GM21528 (cell line): ENCODE measurements at regions not wholly inside any gene's neighbourhood (a gene's known extent, or its start where the extent isn't known, plus 50 kb on each side); places are given as distances from the start of the nearest gene placed in this dataset.
"Not testable (repeated sequence)": the region's sequence is repeated elsewhere in the genome, so short reads cannot be mapped to it uniquely, and the experiment has no call there.

Experiments
- ATAC-seq: cut with Tn5 transposase; IDR thresholded peaks from one replicate; pipeline ENCODE4 v1.9.1; 2021; ENCODE audit warnings: mild to moderate bottlenecking, moderate library complexity; ENCODE audit not compliant: unreplicated experiment, low FRiP score

DNA sequence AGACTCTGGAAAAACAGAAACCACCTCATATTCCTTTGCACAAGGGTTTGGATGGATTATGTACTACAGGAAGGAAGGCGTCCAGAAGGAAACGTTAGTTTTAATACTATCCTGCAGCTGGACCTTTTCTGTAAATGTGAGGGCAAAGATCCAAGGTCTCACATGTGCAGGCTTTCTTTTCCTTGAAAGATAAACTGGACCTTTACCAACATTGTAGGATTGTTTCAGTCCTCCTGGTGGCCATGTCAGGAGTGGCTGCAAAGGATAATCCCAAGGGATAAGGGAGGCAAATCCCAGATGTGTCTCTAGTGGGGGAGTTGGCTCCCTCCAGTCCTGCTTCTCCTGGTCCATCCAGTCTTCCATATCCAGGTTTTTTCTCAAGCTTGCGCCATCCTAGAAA, 397.5 kb downstream of the HTR1A start:
- no peak for ATAC-seq

DNA sequence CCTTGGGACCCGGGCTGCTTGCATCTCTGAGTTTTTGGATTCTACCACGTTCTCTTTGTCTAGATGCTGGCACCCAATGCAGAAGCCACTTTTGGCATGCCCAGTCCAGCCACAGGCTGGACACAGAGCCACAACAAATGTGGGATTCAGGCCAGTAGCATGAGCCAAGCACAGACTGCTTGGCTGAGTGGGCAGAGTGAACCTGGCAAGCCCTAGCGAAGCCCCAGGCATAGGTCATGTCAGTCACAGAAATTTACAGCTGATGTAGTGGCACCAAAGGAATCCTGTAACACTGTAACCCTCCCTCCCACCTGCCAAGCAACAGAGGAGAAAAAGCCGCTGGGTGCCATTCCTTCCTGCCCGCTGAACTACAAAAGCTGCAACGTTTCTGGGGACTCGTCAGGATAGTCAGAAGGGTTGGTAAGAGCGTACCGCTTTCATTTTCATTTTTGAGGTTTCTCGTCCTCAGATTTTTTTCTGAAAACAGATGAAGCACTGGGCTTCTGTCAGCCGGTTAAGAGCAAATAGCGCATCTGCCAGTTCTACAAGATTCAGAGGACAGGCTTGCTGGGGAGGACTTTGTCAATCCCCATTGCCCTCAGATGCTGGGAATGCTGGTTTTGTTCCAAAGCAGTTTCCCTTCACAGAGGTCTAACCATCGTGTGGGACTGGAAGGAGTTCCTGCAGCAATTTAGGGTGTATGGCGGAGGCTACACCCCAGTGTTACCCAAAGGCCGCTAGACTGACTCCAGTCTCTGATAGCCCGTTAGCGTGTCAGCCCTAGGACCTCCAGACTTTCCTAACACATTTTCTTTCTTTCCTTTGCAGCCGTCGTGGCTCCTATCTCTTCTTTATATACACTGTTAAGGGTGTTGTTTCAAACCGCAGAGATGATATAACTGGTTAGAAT, 399.0 kb downstream of the HTR1A start:
- ATAC-seq: no peak

DNA sequence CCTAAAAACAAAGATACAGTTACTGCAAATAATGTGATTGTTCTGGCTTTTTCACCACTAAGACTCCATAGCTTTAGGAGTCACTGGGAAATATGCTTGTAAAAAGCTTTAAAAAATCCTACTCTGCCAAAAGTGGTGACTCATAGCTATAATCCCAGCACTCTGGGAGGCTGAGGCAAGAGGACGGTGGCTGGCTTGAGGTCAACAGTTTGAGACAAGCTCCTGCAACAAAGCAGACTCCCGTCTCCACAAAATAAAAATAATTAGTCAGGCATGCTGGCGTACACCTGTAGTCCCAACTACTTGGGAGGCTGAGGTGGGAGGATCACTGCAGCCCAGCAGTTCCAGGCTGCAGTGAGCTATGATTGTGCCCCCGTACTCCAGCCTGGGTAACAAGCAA, 406.4 kb downstream of the HTR1A start:
- ATAC-seq: no peak

DNA sequence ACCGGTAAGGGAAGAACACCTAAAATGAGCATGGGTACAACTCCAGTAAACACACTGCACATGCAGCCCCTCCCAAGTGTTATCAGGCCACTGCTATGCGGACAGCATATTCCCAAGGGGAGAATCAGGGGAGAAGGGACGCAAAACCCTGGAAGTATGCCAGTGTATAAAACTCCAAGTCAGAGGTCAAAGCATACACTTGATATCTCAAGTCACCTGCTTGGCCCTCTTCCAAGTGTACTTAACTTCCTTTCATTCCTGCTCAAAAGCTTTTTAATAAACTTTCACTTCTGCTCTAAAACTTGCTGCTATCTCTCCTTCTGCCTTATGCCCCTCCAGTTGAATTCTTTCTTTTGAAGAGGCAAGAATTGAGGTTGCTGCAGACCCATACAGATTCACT, 408.1 kb downstream of the HTR1A start:
- no peak for ATAC-seq

DNA sequence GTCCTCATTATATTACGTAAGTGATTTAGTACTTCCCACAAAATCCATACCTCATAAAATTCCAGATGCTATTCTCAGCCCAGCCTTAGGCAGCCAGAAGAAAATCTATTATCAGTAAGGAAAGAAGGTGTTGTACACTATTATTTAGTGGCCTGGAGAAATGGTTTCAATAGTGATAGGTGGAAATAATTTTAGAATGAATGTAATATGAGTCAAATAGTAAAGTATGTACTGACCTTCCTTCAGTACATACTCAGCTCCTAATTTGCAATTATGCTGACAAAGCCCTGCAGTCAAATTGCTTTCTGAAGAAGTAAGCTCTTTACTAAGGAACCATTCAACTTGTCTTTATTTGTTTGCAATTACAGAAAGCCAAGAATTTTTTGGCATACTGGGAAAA, 409.2 kb downstream of the HTR1A start:
- ATAC-seq: no peak

DNA sequence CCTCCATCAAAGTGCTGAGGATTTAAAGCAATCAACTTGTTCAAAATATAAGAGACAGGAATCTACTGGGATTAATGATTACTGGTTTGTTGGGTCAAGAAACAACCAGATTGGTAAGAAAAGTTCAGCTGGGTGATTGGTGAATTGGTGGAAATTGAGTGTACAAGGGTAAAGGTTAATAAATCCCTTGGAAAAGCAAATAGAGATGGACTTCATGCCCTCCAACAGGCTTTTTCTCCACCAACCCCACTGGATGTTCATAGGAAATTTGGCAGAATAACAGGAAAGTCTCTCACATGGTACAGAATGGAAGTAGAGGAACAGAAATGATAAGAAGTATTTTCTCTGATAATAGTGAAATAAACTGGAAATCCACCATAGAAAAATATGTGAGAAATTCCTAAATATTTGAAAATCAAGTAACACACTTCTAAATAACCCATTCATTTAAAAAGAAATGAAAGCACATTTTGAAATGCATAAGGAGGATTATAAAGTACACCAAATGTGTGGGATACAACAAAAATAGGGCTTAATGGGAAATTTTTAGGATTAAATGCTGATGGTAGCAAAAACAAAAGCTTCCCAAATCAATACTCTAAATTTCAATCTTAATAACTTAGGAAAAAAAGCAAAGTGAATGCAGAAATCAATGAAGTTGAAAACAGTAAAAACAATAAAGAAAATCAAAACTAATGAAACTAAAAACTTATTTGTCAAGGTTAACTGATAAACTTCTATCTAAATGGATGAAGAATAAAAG, 426.2 kb downstream of the HTR1A start:
- ATAC-seq: no peak

DNA sequence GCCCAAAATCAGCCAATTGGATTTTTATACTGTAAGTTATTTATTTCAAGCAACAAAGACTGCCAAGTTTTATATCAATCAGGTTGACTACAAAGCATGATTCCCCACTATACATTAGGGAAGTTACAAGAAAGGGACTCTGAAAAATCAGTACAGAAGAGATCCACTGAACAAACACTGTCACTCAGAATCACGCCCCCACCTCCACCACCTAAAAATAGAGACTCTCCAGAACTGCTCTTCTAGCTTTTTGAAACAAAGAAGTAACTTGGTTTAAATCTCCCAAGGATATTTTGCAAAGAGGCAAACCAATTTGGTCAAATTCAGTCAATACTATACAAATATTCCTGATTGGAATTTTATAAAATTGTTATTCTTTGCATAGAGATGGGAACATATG, 438.0 kb downstream of the HTR1A start:
- no peak for ATAC-seq

DNA sequence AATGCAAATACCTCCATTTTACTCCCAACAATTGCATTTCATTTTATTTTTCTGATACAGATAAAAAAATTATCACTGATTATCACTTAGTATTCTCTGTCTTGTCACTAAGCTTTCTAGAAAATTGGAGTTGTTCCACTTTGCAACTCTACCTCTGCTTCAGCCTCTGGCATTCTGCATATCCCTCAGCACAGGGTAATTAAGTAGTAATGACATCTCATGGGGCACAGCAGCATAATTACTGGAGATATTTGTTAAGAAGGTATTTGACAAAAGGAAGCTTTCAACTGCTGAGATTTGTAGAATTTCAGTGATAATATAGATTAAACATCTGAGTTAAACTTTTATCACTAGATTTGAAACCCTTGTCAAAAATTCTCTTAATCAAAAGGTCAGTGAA, 446.2 kb downstream of the HTR1A start:
- ATAC-seq: no peak

DNA sequence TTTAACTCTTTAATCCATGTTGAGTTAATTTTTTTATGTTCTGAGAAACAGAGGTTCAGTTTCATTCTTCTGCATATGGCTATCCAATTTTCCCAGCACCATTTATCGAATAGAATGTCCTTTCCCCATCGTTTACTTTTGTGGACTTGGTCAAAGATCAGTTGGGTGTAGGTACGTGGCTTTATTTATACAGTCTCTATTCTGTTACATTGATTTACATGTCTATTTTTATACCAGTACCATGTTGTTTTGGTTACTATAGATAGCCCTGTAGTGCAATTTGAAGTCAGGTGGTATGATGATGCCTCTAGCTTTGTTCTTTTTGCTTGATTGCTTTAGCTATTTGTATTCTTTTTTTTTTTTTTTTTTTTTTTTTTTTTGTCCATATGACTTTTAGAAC, 462.0 kb downstream of the HTR1A start:
- ATAC-seq: no peak

DNA sequence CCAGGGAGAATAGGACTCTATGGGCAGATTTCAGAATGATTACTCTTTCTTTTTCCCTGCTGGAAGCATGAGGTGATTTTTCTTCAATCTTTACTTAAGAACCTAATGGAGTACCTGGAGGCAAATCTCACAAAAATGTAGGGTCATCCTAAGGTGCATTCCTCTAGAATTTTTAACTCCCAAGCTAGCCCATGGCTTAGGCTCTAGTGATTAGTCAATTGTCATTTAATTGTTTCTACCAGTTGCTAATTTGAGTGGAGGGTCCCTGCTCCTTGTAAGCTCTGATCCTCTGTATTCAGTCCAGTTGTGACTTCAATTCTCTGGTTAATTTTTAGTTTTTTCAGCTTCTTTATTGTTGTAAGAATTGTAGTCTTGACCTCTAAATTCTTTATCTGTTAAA, 467.0 kb downstream of the HTR1A start:
- ATAC-seq: no peak

DNA sequence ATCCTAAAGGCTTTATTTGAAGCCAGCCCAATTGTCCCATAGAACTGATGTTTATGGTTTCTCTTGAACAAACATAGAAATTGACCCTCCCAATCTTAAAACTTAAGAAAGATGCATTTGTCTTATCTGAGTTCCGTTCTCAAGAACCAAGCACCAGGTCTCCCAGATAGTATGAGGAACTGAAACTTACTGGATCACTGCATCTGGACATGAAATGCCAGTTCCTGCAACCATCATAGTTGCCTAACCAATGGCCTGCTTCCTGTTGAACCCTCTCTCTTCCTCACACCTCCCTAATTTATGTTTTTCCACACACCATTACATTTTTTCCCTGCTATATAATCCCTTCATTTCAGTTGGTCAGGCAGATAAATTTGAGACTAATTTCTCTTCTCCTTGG, 478.9 kb downstream of the HTR1A start:
- no peak for ATAC-seq

DNA sequence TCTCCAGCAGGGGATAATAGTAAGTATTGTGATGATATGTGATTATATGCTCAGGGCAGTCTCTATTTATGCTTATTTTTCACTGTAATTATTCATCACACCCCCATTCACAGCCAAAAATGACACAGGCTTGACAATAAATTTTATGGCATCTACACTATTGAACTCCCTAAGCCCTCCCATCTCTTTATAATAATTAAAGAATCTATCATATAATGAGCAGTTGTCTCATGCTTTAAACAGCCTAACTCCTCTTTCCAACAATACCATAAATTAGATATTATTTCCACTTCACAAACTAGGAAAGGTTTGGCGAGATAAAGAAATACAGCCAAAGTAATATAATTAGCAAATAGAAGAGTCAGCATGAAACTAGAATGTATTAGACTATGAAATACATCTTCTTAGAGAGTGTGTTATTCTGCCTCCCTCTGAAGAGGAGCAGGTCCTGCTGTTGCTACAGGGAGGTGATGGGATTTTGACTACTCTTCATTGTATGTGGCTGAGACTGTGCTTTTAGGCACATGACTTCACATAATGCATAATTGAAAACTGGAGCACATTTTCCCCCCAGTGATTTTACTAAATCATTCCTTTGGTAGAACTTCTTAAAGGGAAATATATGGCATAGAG, 488.8 kb downstream of the HTR1A start:
- no peak for ATAC-seq

DNA sequence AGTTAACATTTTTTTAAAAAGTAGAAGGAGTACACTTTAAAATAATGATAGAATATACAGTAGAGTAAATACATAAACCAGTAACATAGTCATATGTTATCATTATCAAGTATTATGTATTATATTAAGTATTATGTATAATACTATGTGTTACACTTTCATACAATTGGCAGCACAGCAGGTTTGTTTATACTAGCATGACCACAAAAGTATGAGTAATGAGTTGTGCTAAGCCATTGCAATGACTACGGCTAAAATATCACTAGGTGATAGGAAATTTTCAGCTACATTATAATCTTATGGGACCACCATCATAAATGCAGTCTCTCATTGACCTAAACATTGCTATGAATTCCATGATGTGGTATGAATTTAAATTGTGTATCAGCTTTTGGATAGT, 506.0 kb downstream of the HTR1A start:
- ATAC-seq: no peak

DNA sequence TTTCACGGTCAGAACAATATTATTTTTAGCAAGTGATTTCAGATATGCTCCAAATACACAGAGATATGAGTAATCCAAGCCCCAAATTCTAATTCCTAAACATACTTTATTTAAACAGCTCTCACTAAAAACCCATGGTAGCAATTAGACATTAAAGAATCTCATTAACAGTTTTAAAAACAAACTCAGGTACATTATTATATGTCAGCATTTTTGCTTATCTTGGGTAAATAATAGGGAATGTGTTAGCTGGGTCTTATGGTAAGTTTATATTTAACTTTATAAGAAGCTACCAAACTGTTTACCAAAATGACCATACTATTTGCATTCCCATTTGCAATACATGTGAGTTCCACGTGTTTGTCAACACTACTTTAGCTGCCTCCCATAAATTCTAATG, 511.1 kb downstream of the HTR1A start:
- ATAC-seq: no peak

DNA sequence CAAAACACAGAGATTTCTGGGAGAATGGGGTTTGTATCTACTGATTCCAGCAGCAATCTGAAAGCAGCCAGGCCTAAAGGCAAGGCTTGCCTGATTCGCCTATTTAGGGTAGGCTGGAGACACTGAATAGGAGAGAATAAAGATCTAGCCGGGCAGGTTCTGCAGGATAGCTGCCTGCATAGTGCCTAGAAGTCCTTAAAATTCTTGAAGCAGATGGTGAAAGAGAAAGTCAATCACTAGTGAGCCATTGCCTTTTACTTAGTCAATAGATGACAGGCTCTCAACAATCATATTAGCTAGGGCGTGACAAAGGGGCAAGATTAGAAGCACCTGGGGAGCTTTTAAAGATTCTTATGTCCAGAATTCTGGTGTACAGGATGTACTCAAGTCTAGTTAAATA, 522.7 kb downstream of the HTR1A start:
- no peak for ATAC-seq

DNA sequence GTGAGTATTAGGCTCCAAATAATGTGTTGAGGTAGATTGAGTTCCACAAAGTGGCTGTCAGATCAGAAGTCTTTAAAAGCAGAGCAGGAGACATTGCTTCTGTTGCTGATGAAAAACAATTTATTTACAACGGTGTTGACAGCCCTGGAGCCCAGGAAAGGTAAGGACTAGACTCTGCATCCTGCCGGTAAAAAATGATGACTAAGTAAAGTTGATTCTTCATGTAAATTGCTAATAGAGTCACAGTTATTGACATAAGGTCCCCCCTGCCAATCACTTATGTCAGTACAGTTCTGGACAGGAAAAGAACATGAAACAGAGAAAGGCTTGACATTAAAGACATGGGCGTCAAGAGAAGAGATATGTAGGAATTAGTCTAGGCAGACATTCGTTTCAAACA, 552.5 kb downstream of the HTR1A start:
- ATAC-seq: no peak

DNA sequence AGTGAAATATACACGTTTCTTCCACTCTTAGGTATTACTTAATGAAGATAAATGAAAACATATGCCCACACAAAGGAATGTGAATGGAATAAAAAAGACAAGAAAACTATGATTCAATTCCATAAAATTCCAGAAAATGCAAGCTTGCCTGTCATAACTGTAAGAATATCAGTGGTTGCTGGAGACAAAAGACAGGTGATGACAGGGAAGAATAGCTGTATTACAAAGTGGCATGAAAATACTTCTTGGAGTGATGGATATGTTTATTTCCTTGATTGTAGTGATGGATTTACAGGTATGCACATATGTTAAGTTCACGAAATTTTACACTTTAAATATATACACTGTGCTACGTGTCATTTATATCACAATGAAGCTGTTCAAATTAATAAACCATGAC, 553.3 kb downstream of the HTR1A start:
- no peak for ATAC-seq

DNA sequence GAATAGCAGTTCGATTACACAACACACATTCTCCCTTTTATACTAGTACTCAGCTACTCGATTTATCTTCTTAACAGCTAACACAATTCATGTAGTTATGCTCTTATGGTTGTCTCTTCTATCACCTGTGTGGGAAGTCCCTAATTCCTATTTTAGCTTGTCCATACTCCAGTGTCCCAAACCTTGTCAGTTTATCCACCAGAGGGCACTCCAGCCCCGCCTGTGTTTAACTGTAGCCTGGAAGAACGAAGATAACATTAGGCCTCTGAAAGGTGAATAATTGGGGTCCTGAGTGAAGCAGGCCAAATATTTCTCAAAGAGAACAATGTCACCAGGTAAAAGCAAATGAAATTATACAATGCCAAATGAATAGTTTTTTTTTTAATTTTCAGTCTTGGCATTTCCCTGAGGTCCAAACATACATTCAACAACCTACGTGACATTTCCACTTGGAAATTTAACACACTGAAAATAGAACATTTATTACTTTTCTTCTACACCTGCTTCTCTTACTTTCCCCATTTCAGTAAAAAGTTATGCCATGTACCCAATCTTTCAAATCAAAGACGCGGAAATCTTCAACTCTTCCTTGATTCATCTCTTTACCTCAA, 560.7 kb downstream of the HTR1A start:
- peak; percentile 88 for ATAC-seq

DNA sequence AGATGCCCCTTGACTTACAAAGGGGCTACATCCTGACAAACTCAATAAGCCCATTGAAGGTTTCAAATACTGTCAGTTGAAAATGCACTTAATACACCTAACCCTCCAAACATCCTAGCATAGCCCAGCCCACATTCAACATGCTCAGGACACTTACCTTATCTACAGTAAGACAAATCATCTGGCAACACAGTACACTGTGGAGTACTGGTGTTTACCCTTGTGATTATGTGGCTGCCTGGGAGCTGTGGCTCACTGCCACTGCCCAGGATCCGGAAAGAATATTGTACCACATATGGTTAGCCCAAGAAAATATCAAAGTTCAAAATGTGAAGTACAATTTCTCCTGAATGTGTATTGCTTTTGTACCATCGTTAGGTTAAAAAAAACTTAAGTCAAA, 562.2 kb downstream of the HTR1A start:
- no peak for ATAC-seq

DNA sequence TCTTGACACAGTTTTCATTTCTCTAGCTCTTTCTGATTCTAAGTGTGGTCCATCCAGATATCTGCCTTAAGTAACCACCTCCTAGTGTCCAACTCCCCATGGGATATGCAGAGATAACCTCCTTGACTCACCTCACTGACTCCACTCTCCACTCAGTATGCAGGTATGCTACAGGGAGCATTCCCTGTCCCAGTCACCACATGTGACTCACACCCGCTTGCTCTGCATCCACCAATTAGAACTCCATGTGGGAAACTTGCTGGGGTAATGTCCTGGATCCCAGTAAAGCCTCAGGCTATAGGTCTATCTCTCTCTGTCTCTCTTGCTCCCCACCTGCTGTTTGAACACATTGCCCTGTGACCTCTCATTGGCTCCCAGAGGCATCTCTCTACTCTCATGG, 563.9 kb downstream of the HTR1A start:
- no peak for ATAC-seq

DNA sequence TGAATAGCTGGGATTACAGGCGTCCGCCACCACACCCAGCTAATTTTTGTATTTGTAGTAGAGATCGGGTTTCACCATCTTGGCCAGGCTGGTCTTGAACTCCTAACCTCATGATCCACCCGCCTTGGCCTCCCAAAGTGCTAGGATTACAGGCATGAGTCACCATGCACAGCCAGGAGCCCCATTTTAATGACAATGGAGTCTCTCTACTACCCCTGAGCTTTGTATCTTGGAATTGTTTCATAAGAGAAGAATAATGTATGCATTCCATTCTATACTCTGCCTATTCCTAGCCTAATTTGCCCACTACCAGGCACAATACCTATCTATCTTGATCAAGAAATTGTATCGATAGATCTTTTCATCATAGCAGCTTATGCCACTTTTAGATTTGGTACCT, 574.1 kb downstream of the HTR1A start:
- not testable (repeated sequence) for ATAC-seq
